ENCODE measurements at regions not wholly inside any gene's neighbourhood (a gene's known extent, or its start where the extent isn't known, plus 50 kb on each side); places are given as distances from the start of the nearest gene placed in this dataset.
A peak's percentile ranks its signal among the peaks of the same experiment; 100 is the strongest.

DNA sequence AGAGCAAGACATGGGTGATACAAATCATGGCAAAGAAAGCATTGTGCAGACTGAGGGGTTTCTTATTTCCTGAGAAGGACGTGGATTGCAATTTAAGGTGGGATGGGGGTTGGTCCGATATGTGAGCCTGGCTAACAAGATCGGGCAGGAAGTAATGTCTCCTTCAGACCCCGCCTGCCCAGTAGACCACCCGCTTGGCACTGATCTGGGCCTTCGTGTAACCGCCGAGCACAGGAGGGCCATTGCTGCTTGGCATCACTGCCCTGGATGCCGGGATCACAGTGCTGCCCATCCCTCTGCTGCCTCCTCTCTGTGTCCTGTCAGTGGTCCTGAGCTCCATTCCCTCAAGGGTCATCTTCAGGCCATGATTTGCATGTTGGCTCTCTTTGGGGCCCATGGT lies 214.6 kb upstream of the ZNF32 start:
- ATAC-seq (no peak), DNase-seq (no peak)
- H3K9me3 Mint-ChIP-seq, result no peaks in the 10 kb centered on the region
- no peaks in the 10 kb centered on the region for H3K4me1 Mint-ChIP-seq
- no peak overlapping the region for H3K4me3 Mint-ChIP-seq
- no peaks in the 10 kb centered on the region for H3K27me3 Mint-ChIP-seq
- no peak overlapping the region for H3K27ac Mint-ChIP-seq

DNA sequence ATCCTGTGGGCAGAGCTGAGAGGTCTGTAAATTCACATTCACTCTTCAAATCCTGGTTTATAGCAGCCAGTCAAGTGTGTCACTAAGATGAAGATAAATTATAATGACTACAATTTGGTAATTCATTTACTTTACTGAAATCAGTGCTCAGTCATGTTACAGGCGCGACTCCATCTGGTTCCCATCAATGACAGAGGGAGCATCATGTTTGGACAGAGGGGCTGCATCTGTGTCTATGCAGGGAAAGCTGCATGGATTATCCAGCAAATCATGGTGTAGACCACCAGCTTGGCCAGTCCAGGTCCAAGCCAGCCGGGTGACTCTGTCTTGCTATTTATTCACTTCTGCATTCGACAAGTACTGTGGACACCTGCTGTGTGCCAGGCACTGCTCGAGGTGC lies 214.1 kb upstream of the ZNF32 start:
- Mint-ChIP-seq H3K9me3 (no peaks in the 10 kb centered on the region), H3K27me3 (no peaks in the 10 kb centered on the region), H3K27ac (no peak overlapping the region), H3K4me3 (no peak overlapping the region), H3K4me1 (no peaks in the 10 kb centered on the region)
- DNase-seq, result no peak
- no peak for ATAC-seq

DNA sequence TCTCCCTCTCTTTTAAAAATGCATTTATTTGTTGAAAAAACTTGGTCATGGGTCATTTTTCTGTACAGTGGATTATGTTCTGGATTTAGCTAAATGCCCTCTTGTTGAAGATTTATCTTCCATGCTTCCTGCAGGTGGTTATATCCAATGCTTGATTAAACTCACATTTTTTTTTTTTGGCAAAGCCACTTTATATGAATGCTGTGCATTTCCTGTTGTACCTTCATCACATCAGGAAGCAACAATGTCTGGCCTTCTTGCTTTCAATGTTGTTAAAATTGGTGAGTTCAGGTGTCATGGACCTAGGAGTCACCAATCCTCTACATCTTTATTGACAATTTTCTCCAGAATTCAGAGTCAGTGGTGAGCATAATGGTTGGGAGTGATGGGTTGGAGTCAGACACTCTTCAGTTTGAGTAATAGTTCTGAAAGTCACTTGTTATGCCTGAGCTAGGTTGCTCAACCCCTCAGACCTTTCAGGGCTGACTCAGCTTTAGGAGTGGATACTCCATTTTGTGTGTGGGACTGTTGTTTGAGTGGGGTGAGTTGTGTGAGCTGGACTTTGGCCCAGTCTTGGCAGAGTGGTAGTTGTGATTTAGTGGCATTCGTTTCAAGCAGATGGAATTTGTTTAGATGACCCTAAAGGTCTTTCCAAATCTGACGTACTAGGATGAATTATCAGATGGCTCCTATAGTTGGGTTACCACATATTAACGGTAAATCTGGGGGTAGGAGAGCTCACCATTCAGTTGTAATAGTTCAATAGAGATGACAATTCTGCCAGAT lies 213.5 kb upstream of the ZNF32 start:
- no peak for ATAC-seq
- no peaks in the 10 kb centered on the region for H3K9me3 Mint-ChIP-seq
- DNase-seq, result no peak
- no peak overlapping the region for H3K4me3 Mint-ChIP-seq
- no peaks in the 10 kb centered on the region for H3K4me1 Mint-ChIP-seq
- no peak overlapping the region for H3K27ac Mint-ChIP-seq
- no peaks in the 10 kb centered on the region for H3K27me3 Mint-ChIP-seq

DNA sequence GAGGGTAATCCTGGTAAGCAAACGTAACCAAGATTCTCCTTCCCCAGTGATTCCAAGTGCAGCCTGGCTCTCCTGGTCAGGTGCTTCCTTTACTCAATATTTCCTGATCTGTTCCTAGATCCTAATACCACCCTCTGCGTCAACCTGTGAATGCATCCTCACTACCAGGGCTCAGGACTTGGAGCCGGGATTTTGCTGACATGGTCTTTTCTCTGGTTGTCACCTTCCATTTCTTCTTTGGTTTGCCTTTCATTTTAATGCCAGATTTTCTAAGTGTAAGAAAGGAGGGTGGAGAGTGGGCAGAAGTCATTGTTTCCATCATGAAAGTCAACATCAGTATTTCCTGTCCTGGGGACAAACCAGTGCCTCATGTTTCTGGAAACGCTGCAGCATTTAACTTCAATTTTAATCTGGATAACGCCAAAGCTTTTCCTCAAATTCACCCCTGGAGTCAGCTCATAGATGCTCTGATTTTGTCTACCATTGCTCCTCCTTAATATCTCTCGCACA lies 210.4 kb upstream of the ZNF32 start:
- no peak overlapping the region for H3K27ac Mint-ChIP-seq
- H3K9me3 Mint-ChIP-seq, result no peaks in the 10 kb centered on the region
- DNase-seq, result no peak
- no peaks in the 10 kb centered on the region for H3K27me3 Mint-ChIP-seq
- H3K4me3 Mint-ChIP-seq, result no peak overlapping the region
- H3K4me1 Mint-ChIP-seq, result no peaks in the 10 kb centered on the region
- ATAC-seq, result no peak

DNA sequence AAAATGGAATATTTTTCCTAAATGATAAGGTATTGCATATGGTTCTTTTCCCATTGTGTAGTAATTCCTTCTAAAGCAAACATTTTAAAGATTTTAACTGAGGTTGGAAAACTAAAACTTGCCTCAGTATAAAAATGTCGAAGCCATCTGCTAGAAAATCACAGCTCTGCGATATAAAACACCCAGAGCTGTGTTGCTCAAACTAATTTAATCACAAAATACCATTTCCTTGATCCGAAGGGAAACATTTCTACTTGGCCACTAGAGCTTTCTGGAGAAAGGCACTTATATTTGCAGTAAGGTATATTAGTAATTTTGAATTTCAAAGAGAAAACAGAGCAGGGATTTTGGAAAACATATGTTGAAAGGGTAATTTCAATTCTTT lies 209.2 kb upstream of the ZNF32 start:
- no peak overlapping the region for H3K27ac Mint-ChIP-seq
- H3K4me3 Mint-ChIP-seq, result no peak overlapping the region
- no peaks in the 10 kb centered on the region for H3K27me3 Mint-ChIP-seq
- no peaks in the 10 kb centered on the region for H3K9me3 Mint-ChIP-seq
- no peaks in the 10 kb centered on the region for H3K4me1 Mint-ChIP-seq
- DNase-seq, result no peak
- ATAC-seq, result no peak

DNA sequence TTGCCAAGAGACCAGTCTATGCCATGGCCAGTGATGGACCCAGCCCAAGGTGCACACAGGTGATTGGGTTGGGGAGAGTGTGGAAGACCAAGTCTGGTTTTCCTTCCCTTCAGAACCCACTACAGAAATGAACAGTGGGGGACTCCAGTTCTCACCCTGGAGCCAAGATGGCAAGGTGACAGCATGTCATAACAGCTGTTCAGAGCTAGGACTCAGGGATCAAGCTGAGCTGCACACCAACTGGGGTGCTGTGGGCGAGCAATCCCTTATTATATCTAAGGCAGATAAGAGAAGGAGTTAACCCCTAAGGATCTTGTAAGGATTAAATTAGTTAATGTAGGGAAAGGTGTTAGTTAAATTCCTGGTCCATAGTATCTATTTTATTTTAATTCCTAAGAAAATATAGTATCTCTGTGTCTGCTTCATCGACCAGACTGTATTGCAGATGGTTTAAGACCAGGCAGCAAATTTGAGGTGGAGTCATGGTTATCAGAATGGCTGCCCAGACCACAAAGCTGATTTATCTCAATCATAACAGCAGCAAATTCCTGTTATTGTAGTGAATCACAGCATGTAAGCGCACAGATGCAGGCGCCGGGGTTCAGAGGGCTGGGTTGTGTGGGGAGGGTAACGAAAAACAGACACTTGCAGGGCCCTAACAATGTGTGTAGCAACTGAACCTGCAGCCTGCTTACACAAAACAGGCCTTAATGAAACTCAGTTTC lies 208.7 kb upstream of the ZNF32 start:
- ATAC-seq (no peak), DNase-seq (no peak)
- H3K27ac Mint-ChIP-seq, result no peak overlapping the region
- no peak overlapping the region for H3K4me3 Mint-ChIP-seq
- no peaks in the 10 kb centered on the region for H3K4me1 Mint-ChIP-seq
- no peaks in the 10 kb centered on the region for H3K9me3 Mint-ChIP-seq
- no peaks in the 10 kb centered on the region for H3K27me3 Mint-ChIP-seq

DNA sequence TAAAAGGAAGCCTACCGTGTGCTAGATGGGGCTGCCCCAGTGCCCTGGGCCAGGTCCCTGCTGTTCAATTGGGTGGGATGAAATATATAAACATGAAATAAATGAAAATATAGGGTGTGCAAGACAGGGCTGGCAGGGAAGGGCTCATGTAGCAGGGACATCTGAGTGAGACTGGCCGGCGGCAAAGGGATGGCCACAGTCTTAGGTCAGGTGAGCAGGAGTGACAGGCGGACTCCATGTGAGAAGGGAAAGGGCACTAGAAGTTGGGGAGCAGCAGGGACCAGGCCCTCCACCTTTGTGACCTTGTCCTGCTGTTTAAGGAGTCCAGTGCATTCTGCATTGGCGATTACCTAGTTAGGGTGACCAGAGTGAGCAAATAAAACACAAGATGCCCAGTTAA lies 207.6 kb upstream of the ZNF32 start:
- Mint-ChIP-seq H3K9me3 (no peaks in the 10 kb centered on the region), H3K27me3 (no peaks in the 10 kb centered on the region), H3K4me1 (no peaks in the 10 kb centered on the region), H3K4me3 (no peak overlapping the region), H3K27ac (no peak overlapping the region)
- ATAC-seq (no peak), DNase-seq (no peak)

DNA sequence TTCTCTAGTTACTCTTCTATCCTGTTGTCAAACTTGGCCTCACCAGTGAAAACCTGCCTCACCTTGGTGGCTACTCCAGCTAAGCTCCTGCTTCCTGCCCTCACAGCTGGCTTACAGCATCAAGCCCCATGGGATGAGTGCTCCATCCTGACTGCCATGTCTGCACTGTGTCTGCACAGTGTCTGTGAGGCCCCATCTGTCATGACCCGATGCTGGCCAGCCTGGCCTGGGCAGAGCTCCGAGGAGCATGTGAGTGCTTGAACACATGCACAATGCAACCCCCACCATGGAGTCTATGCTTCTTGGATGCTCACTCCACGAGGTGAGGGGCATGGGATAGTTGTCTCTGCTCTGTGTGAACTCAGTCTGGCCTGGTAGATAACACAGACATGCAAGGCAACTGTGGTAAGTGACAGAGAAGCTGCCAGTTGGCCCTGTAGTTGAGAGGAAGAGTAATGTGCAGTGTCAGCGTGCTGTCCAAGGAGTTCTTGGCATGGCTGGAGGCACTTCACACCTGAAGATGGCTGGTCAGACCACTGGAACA lies 207.1 kb upstream of the ZNF32 start:
- no peaks in the 10 kb centered on the region for H3K27me3 Mint-ChIP-seq
- no peak overlapping the region for H3K27ac Mint-ChIP-seq
- DNase-seq, result no peak
- ATAC-seq, result no peak
- no peak overlapping the region for H3K4me3 Mint-ChIP-seq
- H3K9me3 Mint-ChIP-seq, result no peaks in the 10 kb centered on the region
- H3K4me1 Mint-ChIP-seq, result no peaks in the 10 kb centered on the region

DNA sequence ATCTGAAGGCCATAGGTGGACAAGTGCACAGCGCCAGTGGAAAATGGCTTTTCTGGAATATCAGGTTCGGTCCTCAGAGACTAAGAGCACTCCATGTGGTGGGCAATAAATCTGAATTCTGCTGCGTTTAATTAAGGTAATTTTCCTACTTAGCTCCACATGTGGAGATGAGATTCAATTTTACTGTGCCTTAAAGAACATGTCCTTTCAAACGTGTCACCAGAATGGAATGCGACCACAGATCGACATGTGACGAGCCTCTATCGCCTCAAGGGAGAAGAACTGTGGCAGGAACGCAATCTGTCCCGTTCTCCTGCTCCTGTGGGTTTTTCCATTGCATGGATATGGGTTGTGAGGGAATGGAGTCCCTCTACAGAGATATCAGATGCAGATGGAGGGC lies 205.3 kb upstream of the ZNF32 start:
- Mint-ChIP-seq H3K4me1 (no peaks in the 10 kb centered on the region), H3K27me3 (no peaks in the 10 kb centered on the region), H3K4me3 (no peak overlapping the region), H3K9me3 (no peaks in the 10 kb centered on the region), H3K27ac (no peak overlapping the region)
- DNase-seq (no peak), ATAC-seq (no peak)

DNA sequence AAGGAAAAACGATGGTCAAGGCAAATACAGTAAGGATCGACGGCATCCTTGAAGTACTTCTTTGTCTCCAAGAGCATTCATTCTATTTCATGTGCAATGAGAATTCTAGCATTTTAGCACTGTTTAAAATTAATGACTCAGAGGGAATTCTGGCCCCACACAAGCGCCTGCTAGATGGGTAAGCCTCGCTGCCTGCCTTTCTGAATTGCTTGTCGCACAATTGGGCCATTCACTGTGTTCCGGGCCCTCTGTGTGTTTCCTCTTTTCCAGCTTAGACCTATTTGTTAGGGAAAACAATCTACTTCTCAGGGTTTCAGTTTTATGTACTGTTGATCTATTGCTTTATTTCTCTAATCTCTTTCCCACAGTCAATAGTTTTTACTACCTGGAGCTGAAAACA lies 204.7 kb upstream of the ZNF32 start:
- H3K27me3 Mint-ChIP-seq, result no peaks in the 10 kb centered on the region
- H3K4me3 Mint-ChIP-seq, result no peak overlapping the region
- no peaks in the 10 kb centered on the region for H3K4me1 Mint-ChIP-seq
- H3K27ac Mint-ChIP-seq, result no peak overlapping the region
- no peaks in the 10 kb centered on the region for H3K9me3 Mint-ChIP-seq
- no peak for ATAC-seq
- DNase-seq, result no peak

DNA sequence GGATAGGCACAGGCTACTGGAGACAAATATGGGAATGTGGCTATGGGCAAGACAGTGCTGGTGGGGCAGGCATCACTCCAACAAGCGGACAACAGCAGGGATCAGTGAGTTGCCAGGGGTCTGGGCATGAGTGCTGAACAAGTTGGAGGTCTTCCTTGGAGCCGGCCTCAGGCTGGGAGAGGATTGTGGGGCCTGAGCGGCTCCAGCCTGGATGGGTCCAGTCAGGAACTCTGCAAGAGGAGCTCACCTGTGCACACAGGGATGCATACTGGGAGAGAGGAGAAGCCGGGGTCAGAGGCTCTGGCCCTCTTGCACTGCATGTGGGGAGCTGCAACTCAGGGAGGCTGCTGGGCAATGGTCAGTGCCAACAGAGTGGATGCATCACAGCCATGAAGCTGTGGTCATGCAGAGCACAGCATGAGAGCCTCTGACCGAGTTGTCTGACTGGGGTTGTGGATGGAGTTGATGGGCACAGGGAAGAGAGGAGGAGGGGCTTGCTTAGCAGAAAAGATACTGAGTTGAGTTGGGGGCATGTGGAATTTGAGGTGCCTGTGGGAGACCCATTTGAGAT lies 204.0 kb upstream of the ZNF32 start:
- Mint-ChIP-seq H3K27ac (no peak overlapping the region), H3K27me3 (no peaks in the 10 kb centered on the region), H3K9me3 (peaks cover 0 to 4% of the 10 kb centered on the region in 2 donors), H3K4me1 (no peaks in the 10 kb centered on the region), H3K4me3 (no peak overlapping the region)
- ATAC-seq, result peak; percentile 7
- DNase-seq, result no peak

DNA sequence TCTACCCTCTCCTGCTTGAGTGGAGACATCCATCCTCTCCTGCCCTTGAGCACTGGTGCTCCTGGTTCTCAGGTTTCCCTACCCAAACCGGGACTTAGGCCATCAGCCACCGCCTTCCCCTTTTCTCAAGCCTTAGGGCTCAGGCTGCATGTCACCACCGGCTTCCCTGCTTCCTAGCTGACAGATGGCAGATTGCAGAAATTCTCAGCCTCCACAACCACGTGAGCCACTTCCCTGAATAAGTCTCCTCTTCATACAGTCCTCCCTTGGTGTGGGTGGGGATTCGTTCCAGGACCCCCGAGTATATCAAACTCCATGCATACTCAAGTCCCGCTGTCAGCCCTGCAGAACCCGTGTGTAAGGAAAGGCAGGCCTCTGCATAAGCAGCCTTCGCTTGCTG lies 203.5 kb upstream of the ZNF32 start:
- Mint-ChIP-seq H3K27me3 (no peaks in the 10 kb centered on the region), H3K4me3 (no peak overlapping the region), H3K4me1 (no peaks in the 10 kb centered on the region), H3K9me3 (peaks cover 0 to 6% of the 10 kb centered on the region in 2 donors), H3K27ac (no peak overlapping the region)
- DNase-seq, result no peak
- ATAC-seq, result no peak

DNA sequence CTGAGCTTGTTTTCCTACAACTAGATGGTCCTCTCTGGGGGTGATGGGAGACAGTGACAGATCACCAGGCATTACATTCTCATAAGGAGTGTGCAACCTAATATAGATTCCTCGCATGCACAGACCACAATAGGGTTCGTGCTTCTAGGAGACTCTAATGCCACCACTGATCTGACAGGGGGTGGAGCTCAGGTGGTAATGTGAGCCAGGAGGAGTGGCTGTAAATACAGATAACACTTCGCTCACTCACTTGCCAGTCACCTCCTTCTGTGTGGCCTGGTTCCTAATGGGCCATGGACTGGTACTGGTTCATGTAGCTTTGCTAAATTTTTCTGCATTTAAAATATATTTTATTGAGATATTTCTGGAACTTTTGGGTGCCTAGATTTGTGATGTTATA lies 202.3 kb upstream of the ZNF32 start:
- no peak for DNase-seq
- H3K27ac Mint-ChIP-seq, result no peak overlapping the region
- peaks cover 11% of the 10 kb centered on the region for H3K4me1 Mint-ChIP-seq
- no peak overlapping the region for H3K4me3 Mint-ChIP-seq
- H3K9me3 Mint-ChIP-seq, result peaks cover 0 to 6% of the 10 kb centered on the region in 2 donors
- ATAC-seq, result no peak
- no peaks in the 10 kb centered on the region for H3K27me3 Mint-ChIP-seq

DNA sequence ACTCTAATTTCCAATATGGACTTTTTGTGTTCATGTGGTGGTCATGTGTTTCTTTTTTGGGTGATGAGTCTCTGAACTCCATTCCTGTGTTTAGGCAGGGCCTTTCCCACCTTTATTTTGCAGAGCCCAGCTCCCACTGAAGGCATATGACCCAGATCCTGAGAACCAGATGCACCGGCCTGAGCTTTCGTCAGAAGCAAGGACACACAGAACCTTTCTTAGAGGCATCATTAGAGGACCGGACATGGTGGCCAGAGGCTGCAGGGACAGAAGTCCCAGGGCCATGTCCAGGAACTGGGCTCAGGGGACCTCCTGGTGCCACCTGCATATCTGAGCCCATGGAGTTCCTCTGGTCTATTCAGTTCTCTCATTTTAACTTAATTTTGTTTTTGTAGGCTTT lies 200.9 kb upstream of the ZNF32 start:
- Mint-ChIP-seq H3K4me3 (no peak overlapping the region), H3K27ac (no peak overlapping the region), H3K9me3 (peaks cover 0 to 6% of the 10 kb centered on the region in 2 donors), H3K27me3 (no peaks in the 10 kb centered on the region), H3K4me1 (peaks cover 19% of the 10 kb centered on the region)
- DNase-seq (no peak), ATAC-seq (no peak)

DNA sequence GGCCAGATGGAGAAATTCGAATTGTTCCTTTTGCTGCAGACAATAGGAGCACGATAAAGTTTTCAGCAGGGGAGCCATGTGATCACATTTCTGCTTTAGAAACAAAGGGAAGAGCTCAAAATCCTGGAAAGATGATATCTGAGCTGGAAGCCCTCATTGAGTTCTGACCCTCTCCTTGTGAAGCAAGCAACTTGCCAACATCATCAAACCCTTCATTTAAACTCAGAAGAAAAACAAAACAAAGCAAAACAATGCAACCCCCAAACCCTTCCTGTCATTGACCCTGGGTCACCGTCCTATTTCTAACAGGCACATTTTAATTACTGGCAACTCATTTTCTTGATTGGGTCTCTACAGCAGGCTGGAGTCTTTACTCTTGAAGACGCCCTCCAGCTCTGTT lies 198.3 kb upstream of the ZNF32 start:
- Mint-ChIP-seq H3K27ac (no peak overlapping the region), H3K27me3 (no peaks in the 10 kb centered on the region), H3K4me1 (peaks cover 22% of the 10 kb centered on the region), H3K9me3 (peaks cover 0 to 6% of the 10 kb centered on the region in 2 donors), H3K4me3 (peak overlapping the region in 1 of 2 donors; percentile 69)
- no peak for DNase-seq
- ATAC-seq, result no peak

DNA sequence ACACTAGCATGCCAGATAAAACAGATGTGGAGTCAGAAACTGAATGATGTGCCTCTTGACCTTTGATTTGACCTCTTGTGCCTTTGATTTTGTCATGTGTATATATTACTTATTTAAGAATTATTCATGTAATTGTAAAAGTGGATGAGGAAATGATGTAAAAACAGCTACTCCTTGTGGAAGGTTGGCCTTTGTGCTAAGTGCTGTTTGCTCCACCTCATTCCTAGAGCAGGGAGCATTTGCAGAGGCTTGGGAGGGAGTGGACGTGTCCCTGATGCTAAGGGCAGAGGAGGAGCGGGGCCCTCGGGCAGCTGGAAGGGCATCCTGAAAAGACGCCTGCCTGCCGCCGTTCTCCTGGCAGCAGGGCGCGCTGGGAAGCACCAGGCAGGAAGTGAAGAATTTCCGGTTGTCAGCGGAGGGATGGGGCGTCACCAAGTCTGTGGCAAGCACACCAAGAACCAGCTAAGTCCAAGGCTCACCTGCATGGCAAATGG lies 197.6 kb upstream of the ZNF32 start:
- Mint-ChIP-seq H3K4me1 (peaks cover 22% of the 10 kb centered on the region), H3K9me3 (peaks cover 0 to 6% of the 10 kb centered on the region in 2 donors), H3K4me3 (peak overlapping the region; percentile 69 to 81), H3K27me3 (no peaks in the 10 kb centered on the region), H3K27ac (peak overlapping the region; percentile 79 to 92)
- ATAC-seq (peak; percentile 55), DNase-seq (peak in 1 of 2 donors; percentile 8)
